HCT116 (cell line): ENCODE measurements at regions not wholly inside any gene's neighbourhood (a gene's known extent, or its start where the extent isn't known, plus 50 kb on each side); places are given as distances from the start of the nearest gene placed in this dataset.

Experiments used
- CEBPB ChIP-seq: IDR thresholded peaks from 2 replicates; pipeline ENCODE4 v1.6.1; 2012; ENCODE audit warnings: low read depth
- CTCF ChIP-seq, 3 experiments: fragments of 200-600 bp in 1 of 3; sonication (generic) in 1 of 3; IDR thresholded peaks in 2 of 3; conservative IDR thresholded peaks in 1 of 3; 2 replicates each; pipeline ENCODE4 v1.5.1; 2012 to 2017; ENCODE audit warnings: low read depth in 2 of 3, low read length in 2 of 3, antibody characterized with exemption in 1 of 3, borderline replicate concordance in 1 of 3, control low read depth in 1 of 3, mild to moderate bottlenecking in 1 of 3, mixed read lengths in 1 of 3, mixed run types in 1 of 3, moderate library complexity in 1 of 3; ENCODE audit not compliant: insufficient read depth in 1 of 3
- EZH2 ChIP-seq: fragments of 200-600 bp; sonication (generic); IDR thresholded peaks from 2 replicates; pipeline ENCODE4 v1.6.1; 2017; ENCODE audit warnings: antibody characterized with exemption, mixed run types
- YY1 ChIP-seq: IDR thresholded peaks from 2 replicates; pipeline ENCODE4 v1.6.1; 2011; ENCODE audit warnings: low read length, low read depth, moderate library complexity, mild to moderate bottlenecking; ENCODE audit not compliant: insufficient replicate concordance; ENCODE audit errors: extremely low read depth
- ZFX ChIP-seq: fragments of 450-650 bp; IDR thresholded peaks from 2 replicates; pipeline ENCODE4 v1.6.1; 2017

- TF ChIP-seq CTCF (IDR thresholded peaks at IDR 0.05 in 2 of 3, conservative IDR thresholded peaks at IDR 0.05 in 1 of 3; ENCODE audit: borderline replicate concordance in 1 of 3, insufficient read depth in 1 of 3, low read depth in 2 of 3, low read length in 2 of 3) (no peak), YY1 (no peak), EZH2 (no peak), ZFX (no peak), CEBPB (no peak)
Measured at GRCh38 chr6:90947184-90948064, 360.6 kb upstream of the MAP3K7 start.
